Natural killer cell treated with Interleukin-12 subunit alpha and Interleukin-12 subunit beta and Interleukin-15 and Interleukin-18, amount 100 ng/mL, for 72 hours (primary cell): ENCODE measurements at regions not wholly inside any gene's neighbourhood (a gene's known extent, or its start where the extent isn't known, plus 50 kb on each side); places are given as distances from the start of the nearest gene placed in this dataset.
A peak's percentile ranks its signal among the peaks of the same experiment; 100 is the strongest.

Experiments used
- ATAC-seq, 2 donors: fragments of 150-1000 bp; cut with Tn5 transposase in 1 of 2; sonication (Bioruptor Pico), chemical (Tn5 transposase) in 1 of 2; 2 replicates each; pipeline ENCODE4 v1.10.0; 2021
- DNase-seq: peaks from one replicate; pipeline ENCODE4 v3.0.0; 2022; ENCODE audit warnings: low spot score
- H3K27ac Mint-ChIP-seq, 2 donors: 1 replicate in 1 of 2; 2 replicates in 1 of 2; pipeline ENCODE4 v1.8.0; 2022; ENCODE audit warnings: mixed read lengths in 2 of 2, mild to moderate bottlenecking in 1 of 2, moderate library complexity in 1 of 2
- H3K27me3 Mint-ChIP-seq, 2 donors: 1 replicate in 1 of 2; 2 replicates in 1 of 2; pipeline ENCODE4 v1.8.0; 2022; ENCODE audit warnings: mixed read lengths in 2 of 2
- H3K36me3 Mint-ChIP-seq: one replicate; pipeline ENCODE4 v1.8.0; 2022; ENCODE audit warnings: mixed read lengths
- H3K4me1 Mint-ChIP-seq, 2 donors: 1 replicate in 1 of 2; 2 replicates in 1 of 2; pipeline ENCODE4 v1.8.0; 2022; ENCODE audit warnings: low read depth in 2 of 2, mixed read lengths in 2 of 2, mild to moderate bottlenecking in 1 of 2
- H3K4me3 Mint-ChIP-seq: one replicate; pipeline ENCODE4 v1.8.0; 2022; ENCODE audit warnings: mixed read lengths
- H3K9me3 Mint-ChIP-seq: 2 replicates; pipeline ENCODE4 v1.8.0; 2022; ENCODE audit warnings: mixed read lengths

GRCh38 chr15:70214941-70215635, 117.4 kb upstream of the TLE3 start:
- H3K9me3 Mint-ChIP-seq = no peaks in the 10 kb centered on the region
- H3K27ac Mint-ChIP-seq = no peak overlapping the region
- ATAC-seq (no peak), DNase-seq (no peak)
- H3K36me3 Mint-ChIP-seq = no peaks in the 10 kb centered on the region
- H3K4me3 Mint-ChIP-seq = no peak overlapping the region
- H3K4me1 Mint-ChIP-seq = peaks cover 0 to 4% of the 10 kb centered on the region in 2 donors
- peaks cover 13 to 22% of the 10 kb centered on the region in 2 donors for H3K27me3 Mint-ChIP-seq

- DNase-seq = no peak
- no peaks in the 10 kb centered on the region for H3K9me3 Mint-ChIP-seq
- H3K27me3 Mint-ChIP-seq = peaks cover 21 to 28% of the 10 kb centered on the region in 2 donors
- no peak for ATAC-seq
- H3K36me3 Mint-ChIP-seq = no peaks in the 10 kb centered on the region
- H3K27ac Mint-ChIP-seq = no peak overlapping the region
- peaks cover 0 to 4% of the 10 kb centered on the region in 2 donors for H3K4me1 Mint-ChIP-seq
- no peak overlapping the region for H3K4me3 Mint-ChIP-seq
Measured at GRCh38 chr15:70214276-70214675, 116.6 kb upstream of the TLE3 start.

- no peaks in the 10 kb centered on the region for H3K9me3 Mint-ChIP-seq
- DNase-seq (no peak), ATAC-seq (no peak)
- H3K27ac Mint-ChIP-seq = no peak overlapping the region
- no peak overlapping the region for H3K4me3 Mint-ChIP-seq
- peaks cover 0 to 4% of the 10 kb centered on the region in 2 donors for H3K4me1 Mint-ChIP-seq
- H3K27me3 Mint-ChIP-seq = peaks cover 21 to 26% of the 10 kb centered on the region in 2 donors
- H3K36me3 Mint-ChIP-seq = no peaks in the 10 kb centered on the region
Measured at GRCh38 chr15:70213794-70214193, 116.1 kb upstream of the TLE3 start.

- Mint-ChIP-seq H3K9me3 (no peaks in the 10 kb centered on the region), H3K4me1 (peaks cover 0 to 4% of the 10 kb centered on the region in 2 donors), H3K36me3 (no peaks in the 10 kb centered on the region), H3K4me3 (no peak overlapping the region), H3K27ac (no peak overlapping the region), H3K27me3 (peaks cover 21% of the 10 kb centered on the region in 2 donors)
- no peak for ATAC-seq
- DNase-seq = no peak
Measured at GRCh38 chr15:70212963-70213315, 115.2 kb upstream of the TLE3 start.

- DNase-seq (no peak), ATAC-seq (no peak)
Measured at GRCh38 chr15:70212286-70212962, 114.7 kb upstream of the TLE3 start.

GRCh38 chr15:70210528-70210927, 112.8 kb upstream of the TLE3 start:
- Mint-ChIP-seq H3K27me3 (peaks cover 28 to 30% of the 10 kb centered on the region in 2 donors), H3K4me3 (no peak overlapping the region)

More at GRCh38 chr15:70212286-70212962, 114.7 kb upstream of the TLE3 start:
- H3K4me3 Mint-ChIP-seq = no peak overlapping the region
- peak overlapping the region in 1 of 2 donors; percentile 43 for H3K27ac Mint-ChIP-seq
- no peaks in the 10 kb centered on the region for H3K36me3 Mint-ChIP-seq
- H3K4me1 Mint-ChIP-seq = peaks cover 0 to 4% of the 10 kb centered on the region in 2 donors
- no peaks in the 10 kb centered on the region for H3K9me3 Mint-ChIP-seq
- H3K27me3 Mint-ChIP-seq = peaks cover 21 to 22% of the 10 kb centered on the region in 2 donors

GRCh38 chr15:70210076-70210475, 112.4 kb upstream of the TLE3 start:
- DNase-seq (no peak), ATAC-seq (no peak)
- no peaks in the 10 kb centered on the region for H3K9me3 Mint-ChIP-seq
- H3K27ac Mint-ChIP-seq = no peak overlapping the region
- H3K4me1 Mint-ChIP-seq = peaks cover 0 to 4% of the 10 kb centered on the region in 2 donors
- no peak overlapping the region for H3K4me3 Mint-ChIP-seq
- H3K27me3 Mint-ChIP-seq = peaks cover 28 to 34% of the 10 kb centered on the region in 2 donors
- H3K36me3 Mint-ChIP-seq = no peaks in the 10 kb centered on the region

More at GRCh38 chr15:70210528-70210927, 112.8 kb upstream of the TLE3 start:
- ATAC-seq (no peak), DNase-seq (no peak)
- H3K9me3 Mint-ChIP-seq = no peaks in the 10 kb centered on the region
- H3K4me1 Mint-ChIP-seq = peaks cover 0 to 4% of the 10 kb centered on the region in 2 donors
- no peak overlapping the region for H3K27ac Mint-ChIP-seq
- H3K36me3 Mint-ChIP-seq = no peaks in the 10 kb centered on the region

- DNase-seq (no peak), ATAC-seq (no peak)
- H3K4me1 Mint-ChIP-seq = peaks cover 0 to 4% of the 10 kb centered on the region in 2 donors
- H3K4me3 Mint-ChIP-seq = no peak overlapping the region
- no peak overlapping the region for H3K27ac Mint-ChIP-seq
- peaks cover 31 to 34% of the 10 kb centered on the region in 2 donors for H3K27me3 Mint-ChIP-seq
- H3K9me3 Mint-ChIP-seq = no peaks in the 10 kb centered on the region
- H3K36me3 Mint-ChIP-seq = no peaks in the 10 kb centered on the region
Measured at GRCh38 chr15:70209499-70209898, 111.8 kb upstream of the TLE3 start.

GRCh38 chr15:70208332-70208731, 110.6 kb upstream of the TLE3 start:
- ATAC-seq (no peak), DNase-seq (no peak)
- Mint-ChIP-seq H3K36me3 (no peaks in the 10 kb centered on the region), H3K9me3 (no peaks in the 10 kb centered on the region), H3K27me3 (peaks cover 34 to 35% of the 10 kb centered on the region in 2 donors), H3K4me3 (no peak overlapping the region), H3K27ac (no peak overlapping the region), H3K4me1 (peaks cover 0 to 4% of the 10 kb centered on the region in 2 donors)

GRCh38 chr15:70206668-70207067, 109.0 kb upstream of the TLE3 start:
- H3K27me3 Mint-ChIP-seq = peaks cover 34 to 39% of the 10 kb centered on the region in 2 donors
- DNase-seq (no peak), ATAC-seq (no peak)
- H3K4me3 Mint-ChIP-seq = no peak overlapping the region
- no peaks in the 10 kb centered on the region for H3K4me1 Mint-ChIP-seq
- no peaks in the 10 kb centered on the region for H3K36me3 Mint-ChIP-seq
- H3K9me3 Mint-ChIP-seq = no peaks in the 10 kb centered on the region
- no peak overlapping the region for H3K27ac Mint-ChIP-seq

GRCh38 chr15:70204652-70205051, 106.9 kb upstream of the TLE3 start:
- no peak overlapping the region for H3K4me3 Mint-ChIP-seq
- H3K9me3 Mint-ChIP-seq = no peaks in the 10 kb centered on the region
- H3K27ac Mint-ChIP-seq = no peak overlapping the region
- ATAC-seq = no peak
- DNase-seq = no peak
- no peaks in the 10 kb centered on the region for H3K4me1 Mint-ChIP-seq
- no peaks in the 10 kb centered on the region for H3K36me3 Mint-ChIP-seq
- H3K27me3 Mint-ChIP-seq = peaks cover 25 to 29% of the 10 kb centered on the region in 2 donors

GRCh38 chr15:70203981-70204560, 106.4 kb upstream of the TLE3 start:
- ATAC-seq = no peak
- Mint-ChIP-seq H3K27me3 (peaks cover 21 to 28% of the 10 kb centered on the region in 2 donors), H3K27ac (no peak overlapping the region)

GRCh38 chr15:70202756-70203155, 105.0 kb upstream of the TLE3 start:
- Mint-ChIP-seq H3K9me3 (no peaks in the 10 kb centered on the region), H3K4me1 (no peaks in the 10 kb centered on the region), H3K4me3 (no peak overlapping the region), H3K27ac (no peak overlapping the region), H3K36me3 (no peaks in the 10 kb centered on the region), H3K27me3 (peaks cover 28 to 33% of the 10 kb centered on the region in 2 donors)
- ATAC-seq (no peak), DNase-seq (no peak)

More at GRCh38 chr15:70203981-70204560, 106.4 kb upstream of the TLE3 start:
- Mint-ChIP-seq H3K9me3 (no peaks in the 10 kb centered on the region), H3K4me1 (no peaks in the 10 kb centered on the region), H3K36me3 (no peaks in the 10 kb centered on the region), H3K4me3 (no peak overlapping the region)
- DNase-seq = no peak

GRCh38 chr15:70201425-70201775, 103.7 kb upstream of the TLE3 start:
- no peaks in the 10 kb centered on the region for H3K4me1 Mint-ChIP-seq
- DNase-seq = no peak
- H3K4me3 Mint-ChIP-seq = no peak overlapping the region
- H3K9me3 Mint-ChIP-seq = no peaks in the 10 kb centered on the region
- no peak overlapping the region for H3K27ac Mint-ChIP-seq
- peaks cover 27 to 40% of the 10 kb centered on the region in 2 donors for H3K27me3 Mint-ChIP-seq
- no peaks in the 10 kb centered on the region for H3K36me3 Mint-ChIP-seq
- ATAC-seq = no peak
